Fibroblast of lung (primary cell): ENCODE measurements at regions not wholly inside any gene's neighbourhood (a gene's known extent, or its start where the extent isn't known, plus 50 kb on each side); places are given as distances from the start of the nearest gene placed in this dataset.

Experiments
- DNase-seq, 2 donors: peaks; one replicate each; pipeline versions ENCODE4 v3.0.0 to v3.0.0-alpha.2; 2010; ENCODE audit warnings: low read depth in 2 of 2
- H2AFZ ChIP-seq: 2 replicates; pipeline ENCODE4 v1.5.1; 2012; ENCODE audit warnings: low read length, control low read depth, inconsistent platforms
- H3K27ac ChIP-seq: 2 replicates; pipeline ENCODE4 v1.5.1; 2011; ENCODE audit warnings: low read length, control low read depth; ENCODE audit not compliant: insufficient read depth
- H3K27me3 ChIP-seq: 2 replicates; pipeline ENCODE4 v1.5.1; 2011; ENCODE audit warnings: mild to moderate bottlenecking, low read length; ENCODE audit not compliant: control insufficient read depth, insufficient read depth
- H3K36me3 ChIP-seq: 2 replicates; pipeline ENCODE4 v1.5.1; 2011; ENCODE audit warnings: low read length; ENCODE audit not compliant: control insufficient read depth, insufficient read depth
- H3K4me1 ChIP-seq: 2 replicates; pipeline ENCODE4 v1.5.1; 2011; ENCODE audit warnings: low read length; ENCODE audit not compliant: control insufficient read depth, insufficient read depth; ENCODE audit errors: extremely low read depth
- H3K4me2 ChIP-seq: 2 replicates; pipeline ENCODE4 v1.5.1; 2011; ENCODE audit warnings: low read length, control low read depth; ENCODE audit not compliant: insufficient read depth; ENCODE audit errors: extremely low read depth
- H3K4me3 ChIP-seq, 4 experiments: fragments of 200-600 bp in 1 of 4; sonication (generic) in 1 of 4; replicated peaks in 1 of 4; 2 replicates each; pipeline ENCODE4 v1.5.1; 2011 to 2016; ENCODE audit warnings: low read length in 4 of 4, low read depth in 3 of 4, mild to moderate bottlenecking in 3 of 4, control low read depth in 2 of 4, inconsistent platforms in 1 of 4, mixed read lengths in 1 of 4; ENCODE audit not compliant: insufficient read depth in 1 of 4; ENCODE audit errors: control extremely low read depth in 1 of 4
- H3K79me2 ChIP-seq: 2 replicates; pipeline ENCODE4 v1.5.1; 2012; ENCODE audit warnings: mild to moderate bottlenecking, low read length, inconsistent platforms; ENCODE audit not compliant: control insufficient read depth, insufficient read depth
- H3K9ac ChIP-seq: 2 replicates; pipeline ENCODE4 v1.5.1; 2011; ENCODE audit warnings: mild to moderate bottlenecking, low read length, control low read depth; ENCODE audit not compliant: insufficient read depth
- H3K9me3 ChIP-seq: 2 replicates; pipeline ENCODE4 v1.5.1; 2012; ENCODE audit warnings: low read depth, low read length; ENCODE audit not compliant: control insufficient read depth, insufficient read depth
- H4K20me1 ChIP-seq: 2 replicates; pipeline ENCODE4 v1.5.1; 2011; ENCODE audit warnings: low read length; ENCODE audit not compliant: control insufficient read depth, insufficient read depth; ENCODE audit errors: extremely low read depth
- EZH2 ChIP-seq: IDR thresholded peaks from 2 replicates; pipeline ENCODE4 v1.5.1; 2012; ENCODE audit warnings: low read length, control low read depth, mild to moderate bottlenecking; ENCODE audit errors: missing control alignments
- TF ChIP-seq, protein P1 (sequence below), 2 donors: IDR thresholded peaks in 1 of 2; conservative IDR thresholded peaks in 1 of 2; 1 replicate in 1 of 2; 2 replicates in 1 of 2; pipeline ENCODE4 v1.5.1; 2011 to 2012; ENCODE audit warnings: low read length in 2 of 2, control low read depth in 1 of 2, inconsistent platforms in 1 of 2, low read depth in 1 of 2, mild to moderate bottlenecking in 1 of 2

GRCh38 chr10:31261511-31262311, 57.3 kb upstream of the ZEB1 start:
- Histone ChIP-seq H3K4me2 (peak overlapping the region; percentile 84), H3K36me3 (no peaks in the 10 kb centered on the region), H3K9ac (no peak overlapping the region), H3K27me3 (no peaks in the 10 kb centered on the region), H4K20me1 (no peaks in the 10 kb centered on the region), H2AFZ (no peak overlapping the region), H3K9me3 (no peaks in the 10 kb centered on the region), H3K4me3 (peak overlapping the region in 3 of 4 experiments; percentile 3 to 37 (median 9)), H3K79me2 (no peaks in the 10 kb centered on the region), H3K4me1 (peaks cover 20% of the 10 kb centered on the region), H3K27ac (peak overlapping the region; percentile 65)
- peak; percentile 86 to 87 for DNase-seq
- TF ChIP-seq EZH2: no peak
- TF ChIP-seq, protein P1, sequence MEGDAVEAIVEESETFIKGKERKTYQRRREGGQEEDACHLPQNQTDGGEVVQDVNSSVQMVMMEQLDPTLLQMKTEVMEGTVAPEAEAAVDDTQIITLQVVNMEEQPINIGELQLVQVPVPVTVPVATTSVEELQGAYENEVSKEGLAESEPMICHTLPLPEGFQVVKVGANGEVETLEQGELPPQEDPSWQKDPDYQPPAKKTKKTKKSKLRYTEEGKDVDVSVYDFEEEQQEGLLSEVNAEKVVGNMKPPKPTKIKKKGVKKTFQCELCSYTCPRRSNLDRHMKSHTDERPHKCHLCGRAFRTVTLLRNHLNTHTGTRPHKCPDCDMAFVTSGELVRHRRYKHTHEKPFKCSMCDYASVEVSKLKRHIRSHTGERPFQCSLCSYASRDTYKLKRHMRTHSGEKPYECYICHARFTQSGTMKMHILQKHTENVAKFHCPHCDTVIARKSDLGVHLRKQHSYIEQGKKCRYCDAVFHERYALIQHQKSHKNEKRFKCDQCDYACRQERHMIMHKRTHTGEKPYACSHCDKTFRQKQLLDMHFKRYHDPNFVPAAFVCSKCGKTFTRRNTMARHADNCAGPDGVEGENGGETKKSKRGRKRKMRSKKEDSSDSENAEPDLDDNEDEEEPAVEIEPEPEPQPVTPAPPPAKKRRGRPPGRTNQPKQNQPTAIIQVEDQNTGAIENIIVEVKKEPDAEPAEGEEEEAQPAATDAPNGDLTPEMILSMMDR (conservative IDR thresholded peaks at IDR 0.05 in 1 of 2, IDR thresholded peaks at IDR 0.05 in 1 of 2; ENCODE audit: low read depth in 1 of 2, low read length in 2 of 2): no peak

- Histone ChIP-seq H3K36me3 (no peaks in the 10 kb centered on the region), H3K4me3 (peak overlapping the region in 1 of 4 experiments; percentile 20), H2AFZ (no peak overlapping the region), H3K9ac (no peak overlapping the region), H3K9me3 (no peaks in the 10 kb centered on the region), H3K27ac (peak overlapping the region; percentile 65), H3K4me1 (peaks cover 20% of the 10 kb centered on the region), H4K20me1 (no peaks in the 10 kb centered on the region), H3K79me2 (no peaks in the 10 kb centered on the region), H3K27me3 (no peaks in the 10 kb centered on the region), H3K4me2 (peak overlapping the region; percentile 84)
- no peak for TF ChIP-seq EZH2
- TF ChIP-seq, protein P1 (conservative IDR thresholded peaks at IDR 0.05 in 1 of 2, IDR thresholded peaks at IDR 0.05 in 1 of 2; ENCODE audit: low read depth in 1 of 2, low read length in 2 of 2): no peak
- DNase-seq: peak; percentile 76 to 92
Observed at GRCh38 chr10:31262672-31263071, 56.3 kb upstream of the ZEB1 start.

DNA sequence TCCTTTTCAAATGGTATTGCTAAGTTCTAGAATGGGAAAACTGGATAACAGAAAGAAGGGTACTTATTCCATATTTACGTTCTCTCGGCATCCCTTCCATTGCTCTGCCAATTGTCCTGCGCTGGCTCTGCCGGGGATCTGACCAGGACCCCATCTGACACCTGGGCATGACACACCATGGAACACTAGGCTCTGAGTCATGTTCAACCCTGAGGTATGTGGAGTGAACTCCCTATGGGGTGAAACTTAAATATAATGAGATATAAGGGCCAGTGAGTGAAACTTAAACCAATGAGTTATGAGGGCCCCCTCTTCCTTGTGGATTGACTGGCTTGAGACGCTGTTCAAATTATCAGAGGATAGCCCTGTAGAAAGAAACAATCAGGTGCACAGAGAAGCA, 55.1 kb upstream of the ZEB1 start:
- Histone ChIP-seq H3K9me3 (no peaks in the 10 kb centered on the region), H2AFZ (no peak overlapping the region), H3K4me3 (no peak overlapping the region), H3K4me2 (no peak overlapping the region), H3K36me3 (no peaks in the 10 kb centered on the region), H3K27ac (no peak overlapping the region), H3K9ac (no peak overlapping the region), H4K20me1 (no peaks in the 10 kb centered on the region), H3K27me3 (no peaks in the 10 kb centered on the region), H3K79me2 (no peaks in the 10 kb centered on the region), H3K4me1 (peaks cover 20% of the 10 kb centered on the region)
- TF ChIP-seq EZH2: no peak
- TF ChIP-seq, protein P1 (conservative IDR thresholded peaks at IDR 0.05 in 1 of 2, IDR thresholded peaks at IDR 0.05 in 1 of 2; ENCODE audit: low read depth in 1 of 2, low read length in 2 of 2): no peak
- peak in 1 of 2 donors; percentile 55 for DNase-seq
